ENCODE measurements at regions not wholly inside any gene's neighbourhood (a gene's known extent, or its start where the extent isn't known, plus 50 kb on each side); places are given as distances from the start of the nearest gene placed in this dataset.

DNA sequence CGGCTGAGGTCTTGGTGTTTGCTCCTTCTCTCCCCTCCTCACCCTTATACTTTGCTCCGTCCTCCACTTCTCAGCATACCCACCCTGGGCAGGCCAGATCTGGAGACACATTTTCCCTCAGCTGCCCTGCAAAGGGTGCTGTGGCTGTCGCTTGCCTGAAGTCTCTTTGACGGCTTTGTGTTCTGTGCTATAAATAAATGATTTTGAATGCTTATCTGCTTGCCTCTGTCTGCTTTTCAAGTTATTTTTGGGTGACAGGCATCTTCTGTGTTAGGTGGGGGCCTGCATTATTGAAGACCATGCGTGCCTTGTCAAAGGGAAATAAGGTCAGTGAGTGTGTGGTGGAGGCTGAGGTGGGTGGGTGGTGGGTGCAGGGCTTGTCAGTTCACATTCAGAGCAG lies 66.9 kb upstream of the KCND3 start (continued):
- TF ChIP-seq, protein P1, sequence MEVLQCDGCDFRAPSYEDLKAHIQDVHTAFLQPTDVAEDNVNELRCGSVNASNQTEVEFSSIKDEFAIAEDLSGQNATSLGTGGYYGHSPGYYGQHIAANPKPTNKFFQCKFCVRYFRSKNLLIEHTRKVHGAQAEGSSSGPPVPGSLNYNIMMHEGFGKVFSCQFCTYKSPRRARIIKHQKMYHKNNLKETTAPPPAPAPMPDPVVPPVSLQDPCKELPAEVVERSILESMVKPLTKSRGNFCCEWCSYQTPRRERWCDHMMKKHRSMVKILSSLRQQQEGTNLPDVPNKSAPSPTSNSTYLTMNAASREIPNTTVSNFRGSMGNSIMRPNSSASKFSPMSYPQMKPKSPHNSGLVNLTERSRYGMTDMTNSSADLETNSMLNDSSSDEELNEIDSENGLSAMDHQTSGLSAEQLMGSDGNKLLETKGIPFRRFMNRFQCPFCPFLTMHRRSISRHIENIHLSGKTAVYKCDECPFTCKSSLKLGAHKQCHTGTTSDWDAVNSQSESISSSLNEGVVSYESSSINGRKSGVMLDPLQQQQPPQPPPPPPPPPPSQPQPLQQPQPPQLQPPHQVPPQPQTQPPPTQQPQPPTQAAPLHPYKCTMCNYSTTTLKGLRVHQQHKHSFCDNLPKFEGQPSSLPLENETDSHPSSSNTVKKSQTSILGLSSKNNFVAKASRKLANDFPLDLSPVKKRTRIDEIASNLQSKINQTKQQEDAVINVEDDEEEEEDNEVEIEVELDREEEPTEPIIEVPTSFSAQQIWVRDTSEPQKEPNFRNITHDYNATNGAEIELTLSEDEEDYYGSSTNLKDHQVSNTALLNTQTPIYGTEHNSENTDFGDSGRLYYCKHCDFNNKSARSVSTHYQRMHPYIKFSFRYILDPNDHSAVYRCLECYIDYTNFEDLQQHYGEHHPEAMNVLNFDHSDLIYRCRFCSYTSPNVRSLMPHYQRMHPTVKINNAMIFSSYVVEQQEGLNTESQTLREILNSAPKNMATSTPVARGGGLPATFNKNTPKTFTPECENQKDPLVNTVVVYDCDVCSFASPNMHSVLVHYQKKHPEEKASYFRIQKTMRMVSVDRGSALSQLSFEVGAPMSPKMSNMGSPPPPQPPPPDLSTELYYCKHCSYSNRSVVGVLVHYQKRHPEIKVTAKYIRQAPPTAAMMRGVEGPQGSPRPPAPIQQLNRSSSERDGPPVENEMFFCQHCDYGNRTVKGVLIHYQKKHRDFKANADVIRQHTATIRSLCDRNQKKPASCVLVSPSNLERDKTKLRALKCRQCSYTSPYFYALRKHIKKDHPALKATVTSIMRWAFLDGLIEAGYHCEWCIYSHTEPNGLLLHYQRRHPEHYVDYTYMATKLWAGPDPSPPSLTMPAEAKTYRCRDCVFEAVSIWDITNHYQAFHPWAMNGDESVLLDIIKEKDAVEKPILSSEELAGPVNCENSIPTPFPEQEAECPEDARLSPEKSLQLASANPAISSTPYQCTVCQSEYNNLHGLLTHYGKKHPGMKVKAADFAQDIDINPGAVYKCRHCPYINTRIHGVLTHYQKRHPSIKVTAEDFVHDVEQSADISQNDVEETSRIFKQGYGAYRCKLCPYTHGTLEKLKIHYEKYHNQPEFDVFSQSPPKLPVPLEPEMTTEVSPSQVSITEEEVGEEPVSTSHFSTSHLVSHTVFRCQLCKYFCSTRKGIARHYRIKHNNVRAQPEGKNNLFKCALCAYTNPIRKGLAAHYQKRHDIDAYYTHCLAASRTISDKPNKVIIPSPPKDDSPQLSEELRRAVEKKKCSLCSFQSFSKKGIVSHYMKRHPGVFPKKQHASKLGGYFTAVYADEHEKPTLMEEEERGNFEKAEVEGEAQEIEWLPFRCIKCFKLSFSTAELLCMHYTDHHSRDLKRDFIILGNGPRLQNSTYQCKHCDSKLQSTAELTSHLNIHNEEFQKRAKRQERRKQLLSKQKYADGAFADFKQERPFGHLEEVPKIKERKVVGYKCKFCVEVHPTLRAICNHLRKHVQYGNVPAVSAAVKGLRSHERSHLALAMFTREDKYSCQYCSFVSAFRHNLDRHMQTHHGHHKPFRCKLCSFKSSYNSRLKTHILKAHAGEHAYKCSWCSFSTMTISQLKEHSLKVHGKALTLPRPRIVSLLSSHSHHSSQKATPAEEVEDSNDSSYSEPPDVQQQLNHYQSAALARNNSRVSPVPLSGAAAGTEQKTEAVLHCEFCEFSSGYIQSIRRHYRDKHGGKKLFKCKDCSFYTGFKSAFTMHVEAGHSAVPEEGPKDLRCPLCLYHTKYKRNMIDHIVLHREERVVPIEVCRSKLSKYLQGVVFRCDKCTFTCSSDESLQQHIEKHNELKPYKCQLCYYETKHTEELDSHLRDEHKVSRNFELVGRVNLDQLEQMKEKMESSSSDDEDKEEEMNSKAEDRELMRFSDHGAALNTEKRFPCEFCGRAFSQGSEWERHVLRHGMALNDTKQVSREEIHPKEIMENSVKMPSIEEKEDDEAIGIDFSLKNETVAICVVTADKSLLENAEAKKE (CRISPR knock-in tag; IDR thresholded peaks at IDR 0.05), result no peak
- TF ChIP-seq EZH2 (IDR thresholded peaks at IDR 0.05; ENCODE audit: low read depth, unreplicated experiment) (no peak), ZNF114 (CRISPR knock-in tag; IDR thresholded peaks at IDR 0.05) (no peak), POLR2AphosphoS5 (IDR thresholded peaks at IDR 0.05; ENCODE audit: low read depth) (no peak)

DNA sequence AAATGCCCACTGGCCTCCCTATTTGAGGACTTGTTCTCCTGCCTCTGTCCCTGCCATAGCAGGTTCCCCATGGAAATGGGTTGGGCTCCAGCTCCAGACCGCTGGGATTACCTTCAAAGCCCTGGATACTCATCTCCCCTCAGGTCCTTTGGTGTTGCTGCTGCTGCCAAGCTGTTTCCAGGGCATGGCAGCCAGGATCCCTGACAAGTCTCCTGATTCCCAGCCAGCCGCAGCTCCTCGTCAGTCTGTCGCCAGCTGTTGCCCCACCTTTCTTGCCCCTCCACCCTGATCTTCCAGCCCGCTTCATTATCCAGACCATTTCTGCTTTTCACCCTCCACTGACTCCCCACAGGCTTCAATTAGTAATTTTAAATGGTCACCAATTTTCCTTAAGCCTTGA lies 68.3 kb upstream of the KCND3 start:
- H3K4me2 ChIP-seq, result no peak overlapping the region
- H3K9me2 ChIP-seq (ENCODE audit: insufficient read depth), result no peaks in the 10 kb centered on the region; the same call in 1 of the 2 replicates
- no peaks in the 10 kb centered on the region for H3K36me3 Mint-ChIP-seq (ENCODE audit: low read depth)
- no peak overlapping the region for H3K4me3 Mint-ChIP-seq
- no peak for DNase-seq (ENCODE audit: low spot score)
- no peaks in the 10 kb centered on the region for H3K27me3 ChIP-seq (ENCODE audit: insufficient read depth)
- TF ChIP-seq EZH2phosphoT487 (IDR thresholded peaks at IDR 0.05; ENCODE audit: unreplicated experiment), result no peak
- no peak for TF ChIP-seq EZH2 (IDR thresholded peaks at IDR 0.05; ENCODE audit: low read depth, unreplicated experiment)
- TF ChIP-seq, protein P2, sequence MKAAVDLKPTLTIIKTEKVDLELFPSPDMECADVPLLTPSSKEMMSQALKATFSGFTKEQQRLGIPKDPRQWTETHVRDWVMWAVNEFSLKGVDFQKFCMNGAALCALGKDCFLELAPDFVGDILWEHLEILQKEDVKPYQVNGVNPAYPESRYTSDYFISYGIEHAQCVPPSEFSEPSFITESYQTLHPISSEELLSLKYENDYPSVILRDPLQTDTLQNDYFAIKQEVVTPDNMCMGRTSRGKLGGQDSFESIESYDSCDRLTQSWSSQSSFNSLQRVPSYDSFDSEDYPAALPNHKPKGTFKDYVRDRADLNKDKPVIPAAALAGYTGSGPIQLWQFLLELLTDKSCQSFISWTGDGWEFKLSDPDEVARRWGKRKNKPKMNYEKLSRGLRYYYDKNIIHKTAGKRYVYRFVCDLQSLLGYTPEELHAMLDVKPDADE (IDR thresholded peaks at IDR 0.05), result no peak
- TF ChIP-seq STAT1 (IDR thresholded peaks at IDR 0.05; ENCODE audit: unreplicated experiment), result no peak
- TF ChIP-seq, protein P3, sequence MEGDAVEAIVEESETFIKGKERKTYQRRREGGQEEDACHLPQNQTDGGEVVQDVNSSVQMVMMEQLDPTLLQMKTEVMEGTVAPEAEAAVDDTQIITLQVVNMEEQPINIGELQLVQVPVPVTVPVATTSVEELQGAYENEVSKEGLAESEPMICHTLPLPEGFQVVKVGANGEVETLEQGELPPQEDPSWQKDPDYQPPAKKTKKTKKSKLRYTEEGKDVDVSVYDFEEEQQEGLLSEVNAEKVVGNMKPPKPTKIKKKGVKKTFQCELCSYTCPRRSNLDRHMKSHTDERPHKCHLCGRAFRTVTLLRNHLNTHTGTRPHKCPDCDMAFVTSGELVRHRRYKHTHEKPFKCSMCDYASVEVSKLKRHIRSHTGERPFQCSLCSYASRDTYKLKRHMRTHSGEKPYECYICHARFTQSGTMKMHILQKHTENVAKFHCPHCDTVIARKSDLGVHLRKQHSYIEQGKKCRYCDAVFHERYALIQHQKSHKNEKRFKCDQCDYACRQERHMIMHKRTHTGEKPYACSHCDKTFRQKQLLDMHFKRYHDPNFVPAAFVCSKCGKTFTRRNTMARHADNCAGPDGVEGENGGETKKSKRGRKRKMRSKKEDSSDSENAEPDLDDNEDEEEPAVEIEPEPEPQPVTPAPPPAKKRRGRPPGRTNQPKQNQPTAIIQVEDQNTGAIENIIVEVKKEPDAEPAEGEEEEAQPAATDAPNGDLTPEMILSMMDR (conservative IDR thresholded peaks at IDR 0.05; ENCODE audit: low read depth in 2 of 2), result no peak
- no peak for TF ChIP-seq ZNF331 (CRISPR knock-in tag; IDR thresholded peaks at IDR 0.05; ENCODE audit: low read depth)
- TF ChIP-seq, protein P4, sequence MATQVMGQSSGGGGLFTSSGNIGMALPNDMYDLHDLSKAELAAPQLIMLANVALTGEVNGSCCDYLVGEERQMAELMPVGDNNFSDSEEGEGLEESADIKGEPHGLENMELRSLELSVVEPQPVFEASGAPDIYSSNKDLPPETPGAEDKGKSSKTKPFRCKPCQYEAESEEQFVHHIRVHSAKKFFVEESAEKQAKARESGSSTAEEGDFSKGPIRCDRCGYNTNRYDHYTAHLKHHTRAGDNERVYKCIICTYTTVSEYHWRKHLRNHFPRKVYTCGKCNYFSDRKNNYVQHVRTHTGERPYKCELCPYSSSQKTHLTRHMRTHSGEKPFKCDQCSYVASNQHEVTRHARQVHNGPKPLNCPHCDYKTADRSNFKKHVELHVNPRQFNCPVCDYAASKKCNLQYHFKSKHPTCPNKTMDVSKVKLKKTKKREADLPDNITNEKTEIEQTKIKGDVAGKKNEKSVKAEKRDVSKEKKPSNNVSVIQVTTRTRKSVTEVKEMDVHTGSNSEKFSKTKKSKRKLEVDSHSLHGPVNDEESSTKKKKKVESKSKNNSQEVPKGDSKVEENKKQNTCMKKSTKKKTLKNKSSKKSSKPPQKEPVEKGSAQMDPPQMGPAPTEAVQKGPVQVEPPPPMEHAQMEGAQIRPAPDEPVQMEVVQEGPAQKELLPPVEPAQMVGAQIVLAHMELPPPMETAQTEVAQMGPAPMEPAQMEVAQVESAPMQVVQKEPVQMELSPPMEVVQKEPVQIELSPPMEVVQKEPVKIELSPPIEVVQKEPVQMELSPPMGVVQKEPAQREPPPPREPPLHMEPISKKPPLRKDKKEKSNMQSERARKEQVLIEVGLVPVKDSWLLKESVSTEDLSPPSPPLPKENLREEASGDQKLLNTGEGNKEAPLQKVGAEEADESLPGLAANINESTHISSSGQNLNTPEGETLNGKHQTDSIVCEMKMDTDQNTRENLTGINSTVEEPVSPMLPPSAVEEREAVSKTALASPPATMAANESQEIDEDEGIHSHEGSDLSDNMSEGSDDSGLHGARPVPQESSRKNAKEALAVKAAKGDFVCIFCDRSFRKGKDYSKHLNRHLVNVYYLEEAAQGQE (IDR thresholded peaks at IDR 0.05; ENCODE audit: unreplicated experiment), result no peak
- no peak for TF ChIP-seq JUNB (IDR thresholded peaks at IDR 0.05; ENCODE audit: unreplicated experiment)
- H3K9me3 Mint-ChIP-seq, result no peaks in the 10 kb centered on the region; the same call in 2 of the 3 replicates
- H3K27ac ChIP-seq (ENCODE audit: low read depth), result no peak overlapping the region
- no peaks in the 10 kb centered on the region for H3F3A ChIP-seq (replicated peaks; ENCODE audit: low read depth)
- no peak overlapping the region for H2AFZ ChIP-seq
- H3K4me1 Mint-ChIP-seq, result no peaks in the 10 kb centered on the region; the same call in 2 of the 3 replicates
- H3K4me1 ChIP-seq (ENCODE audit: insufficient read depth), result no peaks in the 10 kb centered on the region
- H3K4me3 ChIP-seq, result no peak overlapping the region
- H4K20me1 ChIP-seq (replicated peaks; ENCODE audit: insufficient read depth), result no peaks in the 10 kb centered on the region
- H3K36me3 ChIP-seq (ENCODE audit: insufficient read depth), result no peaks in the 10 kb centered on the region
- H3K27me3 Mint-ChIP-seq (ENCODE audit: insufficient read depth, low read depth, poor library complexity), result peaks cover 2% of the 10 kb centered on the region
- ATAC-seq, result no peak
- H3K79me2 ChIP-seq (replicated peaks; ENCODE audit: insufficient read depth), result no peaks in the 10 kb centered on the region
- H3K27ac Mint-ChIP-seq, result no peak overlapping the region
